ENCODE measurements at regions not wholly inside any gene's neighbourhood (a gene's known extent, or its start where the extent isn't known, plus 50 kb on each side); places are given as distances from the start of the nearest gene placed in this dataset.

DNA sequence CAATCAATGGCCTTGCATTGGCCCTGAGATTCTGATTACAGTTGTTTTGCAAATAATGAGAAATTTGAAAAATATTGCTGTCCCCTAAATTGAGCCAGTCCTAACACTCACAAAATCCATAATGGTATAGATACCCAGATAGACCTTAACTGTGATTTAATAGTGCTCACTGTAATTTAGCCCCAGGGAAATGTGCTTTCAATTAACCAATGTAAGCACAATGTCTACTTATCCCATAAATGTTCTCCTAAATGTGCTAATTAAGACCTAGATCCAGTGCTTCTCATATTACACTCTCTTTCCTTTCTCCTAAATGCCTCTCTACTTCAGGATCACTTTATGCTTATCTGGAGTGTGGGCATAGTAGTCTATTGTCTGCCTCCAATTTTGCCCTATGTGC, 417.8 kb upstream of the CCL2 start:
- Histone ChIP-seq H2BK5ac (ENCODE audit: low read depth, low read length, poor library complexity, severe bottlenecking) (no peak overlapping the region), H4K5ac (ENCODE audit: low read depth, low read length) (no peak overlapping the region), H2AK9ac (replicated peaks; ENCODE audit: low read depth, low read length, poor library complexity) (no peak overlapping the region), H3K18ac (ENCODE audit: low read depth, low read length) (no peak overlapping the region), H3K4me2 (ENCODE audit: low read depth, low read length) (no peak overlapping the region), H2BK120ac (ENCODE audit: low read depth, low read length) (no peak overlapping the region), H3K36me3 (ENCODE audit: control insufficient read depth, insufficient read depth, low read length) (no peaks in the 10 kb centered on the region), H3K4ac (ENCODE audit: low read depth, low read length) (no peak overlapping the region), H3K9me1 (ENCODE audit: insufficient read depth, low read length) (no peaks in the 10 kb centered on the region), H3K4me1 (ENCODE audit: control insufficient read depth, insufficient read depth, low read length) (no peaks in the 10 kb centered on the region), H3K27me3 (ENCODE audit: control insufficient read depth, insufficient read depth, low read length) (no peaks in the 10 kb centered on the region), H3K9me3 (ENCODE audit: control insufficient read depth, insufficient read depth, low read length) (no peaks in the 10 kb centered on the region), H3K9ac (ENCODE audit: low read depth, low read length) (no peak overlapping the region), H4K91ac (ENCODE audit: insufficient read depth, low read depth, low read length) (no peak overlapping the region), H2AFZ (replicated peaks; ENCODE audit: low read length, poor library complexity) (no peak overlapping the region), H3K79me1 (ENCODE audit: low read depth in 1 of 2, low read length in 2 of 2) (no peaks in the 10 kb centered on the region), H3K27ac (ENCODE audit: insufficient read depth, low read length) (no peak overlapping the region), H4K8ac (ENCODE audit: low read depth in 2 of 2, low read length in 2 of 2) (no peak overlapping the region), H4K20me1 (ENCODE audit: insufficient read depth, low read length) (no peaks in the 10 kb centered on the region), H2BK15ac (ENCODE audit: low read depth, low read length) (no peak overlapping the region), H2AK5ac (ENCODE audit: low read depth, low read length) (no peak overlapping the region), H3K56ac (ENCODE audit: extremely low read depth, insufficient read depth, low read length) (no peak overlapping the region), H3K14ac (replicated peaks; ENCODE audit: low read depth, low read length) (no peak overlapping the region), H2BK20ac (ENCODE audit: low read depth, low read length) (no peak overlapping the region), H3K23ac (ENCODE audit: low read depth, low read length) (no peak overlapping the region), H3K4me3 (ENCODE audit: insufficient read depth, low read depth, low read length) (no peak overlapping the region)
- intact Hi-C loops (cut with micrococcal nuclease) (no loop called here), in situ Hi-C loops (cut with MboI; ENCODE audit: low sequenced_read_pairs) (no loop called here), dilution Hi-C loops (cut with HindIII; ENCODE audit: low sequenced_read_pairs, unreplicated experiment) (no loop called here)
- POLR2A ChIA-PET (ENCODE audit: unreplicated experiment): no interaction called here
- DNase-seq (no peak), ATAC-seq (ENCODE audit: low read depth) (no peak)
- BruUV-seq (replicated peaks): no TSS peak
- CTCF ChIA-PET: no interaction called here
- TF ChIP-seq SMC3 (IDR thresholded peaks at IDR 0.05; ENCODE audit: low read depth, low read length): no peak
- TF ChIP-seq, protein P1, sequence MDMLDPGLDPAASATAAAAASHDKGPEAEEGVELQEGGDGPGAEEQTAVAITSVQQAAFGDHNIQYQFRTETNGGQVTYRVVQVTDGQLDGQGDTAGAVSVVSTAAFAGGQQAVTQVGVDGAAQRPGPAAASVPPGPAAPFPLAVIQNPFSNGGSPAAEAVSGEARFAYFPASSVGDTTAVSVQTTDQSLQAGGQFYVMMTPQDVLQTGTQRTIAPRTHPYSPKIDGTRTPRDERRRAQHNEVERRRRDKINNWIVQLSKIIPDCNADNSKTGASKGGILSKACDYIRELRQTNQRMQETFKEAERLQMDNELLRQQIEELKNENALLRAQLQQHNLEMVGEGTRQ (IDR thresholded peaks at IDR 0.05; ENCODE audit: low read depth, low read length): no peak
- TF ChIP-seq MXI1 (IDR thresholded peaks at IDR 0.05; ENCODE audit: borderline replicate concordance, low read depth, low read length): no peak

Data from IMR-90 (cell line).